BE2C (cell line): ENCODE measurements at regions not wholly inside any gene's neighbourhood (a gene's known extent, or its start where the extent isn't known, plus 50 kb on each side); places are given as distances from the start of the nearest gene placed in this dataset.

ENCODE experiments used
- DNase-seq: peaks from one replicate; pipeline ENCODE4 v3.0.0-alpha.2; 2020
- H3K27me3 ChIP-seq: fragments of 250-450 bp; sonication (Bioruptor Pico); 2 replicates; pipeline ENCODE4 v1.5.1; 2020; ENCODE audit warnings: mild to moderate bottlenecking
- H3K36me3 ChIP-seq: fragments of 250-450 bp; sonication (Bioruptor Pico); 2 replicates; pipeline ENCODE4 v1.5.1; 2020; ENCODE audit warnings: mild to moderate bottlenecking
- H3K4me1 ChIP-seq: fragments of 250-450 bp; sonication (Bioruptor Pico); 2 replicates; pipeline ENCODE4 v1.5.1; 2020
- H3K4me3 ChIP-seq: 2 replicates; pipeline ENCODE4 v1.5.1; 2011; ENCODE audit warnings: low read depth, low read length
- H3K9me3 ChIP-seq: fragments of 250-450 bp; sonication (Bioruptor Pico); 2 replicates; pipeline ENCODE4 v1.5.1; 2020
- TF ChIP-seq, protein P1 (sequence below): IDR thresholded peaks from 2 replicates; pipeline ENCODE4 v1.5.1; 2012; ENCODE audit warnings: mild to moderate bottlenecking, low read depth, low read length

- Histone ChIP-seq H3K4me1 (no peaks in the 10 kb centered on the region), H3K9me3 (no peaks in the 10 kb centered on the region), H3K4me3 (no peak overlapping the region), H3K27me3 (no peaks in the 10 kb centered on the region), H3K36me3 (no peaks in the 10 kb centered on the region)
- TF ChIP-seq, protein P1, sequence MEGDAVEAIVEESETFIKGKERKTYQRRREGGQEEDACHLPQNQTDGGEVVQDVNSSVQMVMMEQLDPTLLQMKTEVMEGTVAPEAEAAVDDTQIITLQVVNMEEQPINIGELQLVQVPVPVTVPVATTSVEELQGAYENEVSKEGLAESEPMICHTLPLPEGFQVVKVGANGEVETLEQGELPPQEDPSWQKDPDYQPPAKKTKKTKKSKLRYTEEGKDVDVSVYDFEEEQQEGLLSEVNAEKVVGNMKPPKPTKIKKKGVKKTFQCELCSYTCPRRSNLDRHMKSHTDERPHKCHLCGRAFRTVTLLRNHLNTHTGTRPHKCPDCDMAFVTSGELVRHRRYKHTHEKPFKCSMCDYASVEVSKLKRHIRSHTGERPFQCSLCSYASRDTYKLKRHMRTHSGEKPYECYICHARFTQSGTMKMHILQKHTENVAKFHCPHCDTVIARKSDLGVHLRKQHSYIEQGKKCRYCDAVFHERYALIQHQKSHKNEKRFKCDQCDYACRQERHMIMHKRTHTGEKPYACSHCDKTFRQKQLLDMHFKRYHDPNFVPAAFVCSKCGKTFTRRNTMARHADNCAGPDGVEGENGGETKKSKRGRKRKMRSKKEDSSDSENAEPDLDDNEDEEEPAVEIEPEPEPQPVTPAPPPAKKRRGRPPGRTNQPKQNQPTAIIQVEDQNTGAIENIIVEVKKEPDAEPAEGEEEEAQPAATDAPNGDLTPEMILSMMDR = no peak
- no peak for DNase-seq
These were observed 56.7 kb downstream of the P2RY1 start for GRCh38 chr3:152891678-152892077.

GRCh38 chr3:152892446-152892845, 57.5 kb downstream of the P2RY1 start:
- Histone ChIP-seq H3K27me3 (no peaks in the 10 kb centered on the region), H3K4me3 (no peak overlapping the region), H3K4me1 (no peaks in the 10 kb centered on the region), H3K36me3 (no peaks in the 10 kb centered on the region), H3K9me3 (no peaks in the 10 kb centered on the region)
- TF ChIP-seq, protein P1 = no peak
- DNase-seq = no peak

DNA sequence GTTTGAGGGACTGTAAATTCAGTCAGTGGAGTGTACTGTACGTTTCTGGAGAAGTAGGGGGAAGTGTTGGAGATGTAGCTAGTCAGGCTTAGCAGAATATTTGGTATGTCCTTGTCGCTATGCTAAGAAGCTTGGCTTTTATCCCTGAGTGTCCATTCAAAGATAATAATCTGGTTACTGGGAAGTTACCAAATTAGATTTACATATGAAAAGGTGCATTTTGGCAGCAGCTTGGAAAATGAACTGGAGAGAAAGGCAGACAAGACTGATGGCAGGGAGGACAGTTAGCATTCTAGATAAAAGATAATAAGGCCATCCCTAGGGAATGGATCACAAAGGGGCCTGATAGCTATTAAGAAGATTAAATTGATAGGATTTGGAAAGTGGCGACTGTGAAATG, 58.7 kb downstream of the P2RY1 start:
- H3K36me3 ChIP-seq = no peaks in the 10 kb centered on the region
- H3K4me3 ChIP-seq = no peak overlapping the region
- DNase-seq = no peak

GRCh38 chr3:152899306-152899705, 64.4 kb downstream of the P2RY1 start:
- Histone ChIP-seq H3K4me1 (no peaks in the 10 kb centered on the region), H3K9me3 (no peaks in the 10 kb centered on the region), H3K27me3 (no peaks in the 10 kb centered on the region), H3K36me3 (no peaks in the 10 kb centered on the region), H3K4me3 (no peak overlapping the region)
- TF ChIP-seq, protein P1 = no peak
- no peak for DNase-seq

More for the DNA sequence above, 58.7 kb downstream of the P2RY1 start:
- TF ChIP-seq, protein P1 = no peak
- H3K27me3 ChIP-seq = no peaks in the 10 kb centered on the region
- H3K4me1 ChIP-seq = no peaks in the 10 kb centered on the region
- no peaks in the 10 kb centered on the region for H3K9me3 ChIP-seq

- no peaks in the 10 kb centered on the region for H3K27me3 ChIP-seq
- no peaks in the 10 kb centered on the region for H3K9me3 ChIP-seq
- no peak overlapping the region for H3K4me3 ChIP-seq
- H3K4me1 ChIP-seq = no peaks in the 10 kb centered on the region
- DNase-seq = no peak
- H3K36me3 ChIP-seq = no peaks in the 10 kb centered on the region
- TF ChIP-seq, protein P1 = no peak
These were observed 67.3 kb downstream of the P2RY1 start for GRCh38 chr3:152902141-152902669.

DNA sequence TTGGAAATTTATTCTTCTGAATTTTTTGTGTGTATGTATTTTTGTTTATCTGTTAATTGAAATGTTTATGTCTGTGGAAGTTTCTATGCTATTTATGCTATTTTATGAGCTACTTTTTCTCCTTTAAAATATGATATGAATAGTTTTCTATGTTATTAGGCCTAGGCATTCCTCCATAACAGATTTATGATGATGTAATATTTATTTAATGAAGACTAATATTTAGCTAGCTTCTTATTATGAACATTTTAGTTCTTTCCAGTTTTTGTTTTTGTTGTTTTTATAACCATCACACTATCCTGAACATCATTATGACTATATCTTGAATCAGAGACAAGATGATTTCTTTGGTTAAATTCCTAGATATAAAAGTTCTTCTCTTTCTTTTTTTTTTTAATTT, 70.7 kb downstream of the P2RY1 start:
- TF ChIP-seq, protein P1 = no peak
- H3K4me1 ChIP-seq = no peaks in the 10 kb centered on the region
- H3K27me3 ChIP-seq = no peaks in the 10 kb centered on the region
- H3K9me3 ChIP-seq = no peaks in the 10 kb centered on the region
- no peak overlapping the region for H3K4me3 ChIP-seq
- DNase-seq = no peak
- H3K36me3 ChIP-seq = no peaks in the 10 kb centered on the region
